Esophagus muscularis mucosa (tissue), 4 donors: ENCODE measurements at regions not wholly inside any gene's neighbourhood (a gene's known extent, or its start where the extent isn't known, plus 50 kb on each side); places are given as distances from the start of the nearest gene placed in this dataset.

Experiments used
- DNase-seq: peaks from one replicate; pipeline ENCODE4 v3.0.0-alpha.2; 2017; ENCODE audit errors: extremely low spot score
- H3K27ac ChIP-seq, 4 donors: fragments of 200-600 bp; sonication (generic); replicated peaks in 1 of 4; 1 replicate in 3 of 4; 2 replicates in 1 of 4; pipeline ENCODE4 v1.5.1; 2016 to 2019; ENCODE audit warnings: mild to moderate bottlenecking in 1 of 4
- H3K27me3 ChIP-seq, 4 donors: fragments of 200-600 bp; sonication (generic); one replicate each; pipeline versions ENCODE4 v1.5.1 to v1.6.0; 2016 to 2019
- H3K36me3 ChIP-seq, 4 donors: fragments of 200-600 bp; sonication (generic); one replicate each; pipeline ENCODE4 v1.5.1; 2016 to 2019
- H3K4me1 ChIP-seq, 4 donors: fragments of 200-600 bp; sonication (generic); one replicate each; pipeline ENCODE4 v1.5.1; 2016 to 2019
- H3K4me3 ChIP-seq, 4 donors: fragments of 200-600 bp; sonication (generic); 1 replicate in 2 of 4; 2 replicates in 2 of 4; pipeline ENCODE4 v1.5.1; 2016 to 2019; ENCODE audit warnings: mild to moderate bottlenecking in 4 of 4, moderate library complexity in 1 of 4
- H3K9me3 ChIP-seq, 4 donors: fragments of 200-600 bp; sonication (generic); 1 replicate in 3 of 4; 2 replicates in 1 of 4; pipeline ENCODE4 v1.5.1; 2016 to 2019
- EP300 ChIP-seq: sonication (generic); formaldehyde crosslinking; IDR thresholded peaks from one replicate; pipeline ENCODE4 v1.6.1; 2017; ENCODE audit warnings: antibody characterized with exemption
- POLR2A ChIP-seq: fragments of 450-650 bp; IDR thresholded peaks from one replicate; pipeline ENCODE4 v1.6.1; 2017; ENCODE audit warnings: antibody characterized with exemption, moderate library complexity, mild to moderate bottlenecking, low read depth
- POLR2AphosphoS5 ChIP-seq, 2 donors: sonication (generic); formaldehyde crosslinking; IDR thresholded peaks; one replicate each; pipeline ENCODE4 v1.6.1; 2017; ENCODE audit warnings: antibody characterized with exemption in 2 of 2
- WGBS: methylation state at CpG from one replicate; pipeline ENCODE4 v1.1.5; 2018; 5-methylcytosine and 5-hydroxymethylcytosine counted together
- intact Hi-C: fragments of 100-400 bp; cut with DNase I; formaldehyde crosslinking; loops from one replicate; pipeline ENCODE4 v1.15.1; 2023
- TF ChIP-seq, protein P1 (sequence below), 3 experiments: fragments of 200-600 bp in 2 of 3; fragments of 450-650 bp in 1 of 3; sonication (generic) in 2 of 3; IDR thresholded peaks; one replicate each; pipeline ENCODE4 v1.5.1; 2017 to 2019; ENCODE audit warnings: antibody characterized with exemption in 3 of 3, mild to moderate bottlenecking in 2 of 3, moderate library complexity in 1 of 3

DNA sequence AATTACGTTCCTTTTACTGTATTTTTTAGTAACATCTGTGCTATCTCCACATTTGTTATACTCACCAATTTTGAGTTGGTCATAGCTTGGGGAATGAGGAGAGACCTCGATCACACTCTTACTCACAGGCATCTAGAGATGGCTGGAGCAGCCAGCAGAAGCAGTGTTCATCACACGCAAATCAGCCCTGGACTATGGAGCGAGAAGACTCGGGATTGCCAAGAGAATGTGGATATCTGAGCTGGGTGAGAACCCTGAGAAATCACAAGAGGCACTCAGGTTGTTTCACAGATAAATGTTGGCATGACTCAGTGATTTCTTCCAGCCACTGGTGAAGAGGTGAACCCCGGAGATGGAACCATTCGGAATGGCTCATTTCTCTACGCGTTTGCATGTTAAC is 820.1 kb upstream of the IGFBP3 start:
- Histone ChIP-seq H3K36me3 (no peaks in the 10 kb centered on the region), H3K4me1 (peaks cover 6 to 29% (median 29%) of the 10 kb centered on the region in 4 donors), H3K9me3 (no peaks in the 10 kb centered on the region), H3K27me3 (no peaks in the 10 kb centered on the region), H3K27ac (no peak overlapping the region), H3K4me3 (no peak overlapping the region)
- no peak for DNase-seq
- 93% methylated on average over 7 of the region's 9 CpGs for WGBS
- intact Hi-C loops = no loop called here
- no peak for TF ChIP-seq EP300

DNA sequence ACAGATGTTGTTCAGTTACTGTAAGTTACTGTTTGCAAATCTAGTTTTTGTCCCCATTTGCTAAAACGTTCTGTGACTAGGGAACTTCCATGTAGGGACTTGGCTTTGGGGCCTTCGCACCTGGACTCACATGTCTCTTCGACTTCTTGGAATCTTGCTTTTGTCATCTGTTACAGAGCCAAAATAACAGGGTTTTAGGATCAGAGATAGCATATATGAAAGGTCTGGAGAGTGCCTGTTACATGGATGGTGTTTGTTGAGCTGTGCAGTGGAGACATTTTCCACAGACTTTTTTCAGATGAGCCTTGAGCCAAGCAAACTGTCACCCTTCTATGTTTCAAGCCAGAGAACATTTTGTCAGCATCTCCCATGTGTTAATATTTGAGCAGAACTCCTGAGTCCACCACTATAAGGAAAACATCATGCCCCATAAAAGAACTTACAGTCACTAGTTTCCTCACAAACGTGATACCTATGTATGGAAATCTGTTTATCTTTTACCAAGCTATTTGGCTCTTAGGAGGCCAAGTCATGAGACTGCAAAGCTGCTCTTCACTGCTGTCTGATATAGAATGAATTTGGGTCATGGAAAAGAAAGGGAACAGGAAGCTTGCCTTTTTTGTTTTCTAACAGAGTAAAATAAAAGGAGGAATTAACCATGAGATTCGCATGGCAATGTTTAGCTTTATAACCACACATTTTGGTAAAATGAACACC is 818.6 kb upstream of the IGFBP3 start:
- Histone ChIP-seq H3K36me3 (no peaks in the 10 kb centered on the region), H3K27ac (peak overlapping the region; percentile 48 to 70 (median 61)), H3K4me3 (no peak overlapping the region), H3K4me1 (peaks cover under 1 to 23% (median 17%) of the 10 kb centered on the region in 4 donors), H3K27me3 (no peaks in the 10 kb centered on the region), H3K9me3 (no peaks in the 10 kb centered on the region)
- intact Hi-C loops = no loop called here
- 63% methylated on average over 5 of the region's 5 CpGs for WGBS
- no peak for DNase-seq
- TF ChIP-seq POLR2A = no peak
- TF ChIP-seq, protein P1, sequence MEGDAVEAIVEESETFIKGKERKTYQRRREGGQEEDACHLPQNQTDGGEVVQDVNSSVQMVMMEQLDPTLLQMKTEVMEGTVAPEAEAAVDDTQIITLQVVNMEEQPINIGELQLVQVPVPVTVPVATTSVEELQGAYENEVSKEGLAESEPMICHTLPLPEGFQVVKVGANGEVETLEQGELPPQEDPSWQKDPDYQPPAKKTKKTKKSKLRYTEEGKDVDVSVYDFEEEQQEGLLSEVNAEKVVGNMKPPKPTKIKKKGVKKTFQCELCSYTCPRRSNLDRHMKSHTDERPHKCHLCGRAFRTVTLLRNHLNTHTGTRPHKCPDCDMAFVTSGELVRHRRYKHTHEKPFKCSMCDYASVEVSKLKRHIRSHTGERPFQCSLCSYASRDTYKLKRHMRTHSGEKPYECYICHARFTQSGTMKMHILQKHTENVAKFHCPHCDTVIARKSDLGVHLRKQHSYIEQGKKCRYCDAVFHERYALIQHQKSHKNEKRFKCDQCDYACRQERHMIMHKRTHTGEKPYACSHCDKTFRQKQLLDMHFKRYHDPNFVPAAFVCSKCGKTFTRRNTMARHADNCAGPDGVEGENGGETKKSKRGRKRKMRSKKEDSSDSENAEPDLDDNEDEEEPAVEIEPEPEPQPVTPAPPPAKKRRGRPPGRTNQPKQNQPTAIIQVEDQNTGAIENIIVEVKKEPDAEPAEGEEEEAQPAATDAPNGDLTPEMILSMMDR (IDR thresholded peaks at IDR 0.05) = no peak
- TF ChIP-seq EP300 = no peak
- TF ChIP-seq POLR2AphosphoS5 (IDR thresholded peaks at IDR 0.05) = no peak

DNA sequence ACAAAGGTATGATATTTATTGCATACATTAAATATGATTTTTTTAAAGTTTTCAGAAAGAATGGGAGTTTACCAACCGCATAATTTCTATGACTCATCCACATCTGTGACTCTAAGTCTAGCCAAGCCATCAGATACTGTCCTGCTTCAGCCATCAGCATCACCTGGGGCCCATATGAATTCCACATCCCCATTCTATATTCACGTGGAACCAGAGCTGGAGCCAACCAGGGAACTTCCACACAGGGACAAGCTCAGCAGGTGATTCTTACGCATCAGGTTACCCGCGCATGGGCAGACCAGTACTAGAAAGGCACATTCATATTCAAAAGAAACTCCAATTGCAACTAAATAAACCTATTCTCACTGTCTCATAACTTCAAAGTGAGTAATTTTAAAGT is 817.7 kb upstream of the IGFBP3 start:
- intact Hi-C loops = no loop called here
- H3K27me3 ChIP-seq = no peaks in the 10 kb centered on the region
- peaks cover 0 to 23% (median 17%) of the 10 kb centered on the region in 4 donors for H3K4me1 ChIP-seq
- DNase-seq = no peak
- H3K36me3 ChIP-seq = no peaks in the 10 kb centered on the region
- H3K4me3 ChIP-seq = no peak overlapping the region
- no peak for TF ChIP-seq POLR2A
- no peak for TF ChIP-seq POLR2AphosphoS5 (IDR thresholded peaks at IDR 0.05)
- TF ChIP-seq, protein P1 (IDR thresholded peaks at IDR 0.05) = no peak
- no peak for TF ChIP-seq EP300
- 90% methylated on average over 5 of the region's 5 CpGs for WGBS
- no peaks in the 10 kb centered on the region for H3K9me3 ChIP-seq
- peak overlapping the region in 3 of 4 donors; percentile 61 to 70 (median 61) for H3K27ac ChIP-seq

DNA sequence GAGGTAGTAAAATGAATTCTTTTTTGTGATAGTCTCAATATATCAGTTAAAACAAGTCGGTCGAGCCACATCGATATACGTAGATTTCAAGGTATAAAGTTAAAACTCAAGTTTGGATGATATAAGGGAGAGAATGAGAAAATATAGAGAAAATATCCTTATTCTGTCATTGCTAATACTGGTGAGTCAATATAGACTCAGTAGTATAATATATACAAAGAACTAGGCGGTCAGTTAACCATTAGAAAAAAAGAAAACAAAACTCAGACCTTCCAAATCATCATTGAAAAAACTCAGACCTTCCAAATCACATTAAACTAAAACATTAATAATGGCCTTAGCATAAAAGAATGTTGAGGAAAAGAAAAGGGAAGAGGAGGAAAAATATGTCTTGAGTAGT is 817.1 kb upstream of the IGFBP3 start:
- H3K4me3 ChIP-seq = no peak overlapping the region
- intact Hi-C loops = no loop called here
- 97% methylated on average over 5 of the region's 5 CpGs for WGBS
- TF ChIP-seq EP300 (no peak), POLR2AphosphoS5 (IDR thresholded peaks at IDR 0.05) (no peak), POLR2A (no peak)
- TF ChIP-seq, protein P1 (IDR thresholded peaks at IDR 0.05) = no peak
- H3K27me3 ChIP-seq = no peaks in the 10 kb centered on the region
- no peaks in the 10 kb centered on the region for H3K36me3 ChIP-seq
- H3K27ac ChIP-seq = no peak overlapping the region
- H3K9me3 ChIP-seq = no peaks in the 10 kb centered on the region
- DNase-seq = no peak
- H3K4me1 ChIP-seq = peaks cover 0 to 23% (median 17%) of the 10 kb centered on the region in 4 donors

DNA sequence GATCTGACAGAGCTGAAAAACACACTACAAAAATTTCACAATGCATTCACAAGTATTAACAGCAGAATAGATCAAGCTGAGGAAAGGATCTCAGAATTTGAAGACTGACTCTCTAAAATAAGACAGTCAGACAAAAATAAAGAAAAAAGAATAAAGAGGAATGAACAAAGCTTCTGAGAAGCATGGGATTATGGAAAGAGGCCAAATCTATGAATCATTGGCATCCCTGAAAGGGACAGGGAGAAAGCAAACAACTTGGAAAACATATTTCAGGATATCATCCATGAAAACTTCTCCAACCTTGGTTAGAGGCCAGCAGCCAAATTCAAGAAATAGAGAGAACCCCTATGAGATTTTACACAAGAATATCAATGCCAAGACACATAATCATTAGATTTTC is 804.8 kb upstream of the IGFBP3 start:
- Histone ChIP-seq H3K27me3 (no peaks in the 10 kb centered on the region), H3K36me3 (no peaks in the 10 kb centered on the region), H3K4me3 (no peak overlapping the region), H3K9me3 (peaks cover 0 to 17% (median 4%) of the 10 kb centered on the region in 4 donors), H3K27ac (no peak overlapping the region), H3K4me1 (no peaks in the 10 kb centered on the region)
- DNase-seq = no peak
- intact Hi-C loops = no loop called here
- no peak for TF ChIP-seq POLR2AphosphoS5 (IDR thresholded peaks at IDR 0.05)
- TF ChIP-seq EP300 = no peak
- TF ChIP-seq, protein P1 (IDR thresholded peaks at IDR 0.05) = no peak
- TF ChIP-seq POLR2A = no peak
